GM12865 (cell line): ENCODE measurements at regions not wholly inside any gene's neighbourhood (a gene's known extent, or its start where the extent isn't known, plus 50 kb on each side); places are given as distances from the start of the nearest gene placed in this dataset.
"Not testable (repeated sequence)": the region's sequence is repeated elsewhere in the genome, so short reads cannot be mapped to it uniquely, and the experiment has no call there.

Experiments used
- DNase-seq: peaks from one replicate; pipeline ENCODE4 v3.0.0; 2010; ENCODE audit warnings: low read depth
- H3K4me3 ChIP-seq: 2 replicates; pipeline ENCODE4 v1.5.1; 2011; ENCODE audit warnings: mild to moderate bottlenecking, low read depth, low read length, control low read depth
- TF ChIP-seq, protein P1 (sequence below): IDR thresholded peaks from 2 replicates; pipeline ENCODE4 v1.5.1; 2011; ENCODE audit warnings: low read length, control low read depth, low read depth, inconsistent platforms; ENCODE audit not compliant: insufficient read depth; ENCODE audit errors: missing control alignments

- TF ChIP-seq, protein P1, sequence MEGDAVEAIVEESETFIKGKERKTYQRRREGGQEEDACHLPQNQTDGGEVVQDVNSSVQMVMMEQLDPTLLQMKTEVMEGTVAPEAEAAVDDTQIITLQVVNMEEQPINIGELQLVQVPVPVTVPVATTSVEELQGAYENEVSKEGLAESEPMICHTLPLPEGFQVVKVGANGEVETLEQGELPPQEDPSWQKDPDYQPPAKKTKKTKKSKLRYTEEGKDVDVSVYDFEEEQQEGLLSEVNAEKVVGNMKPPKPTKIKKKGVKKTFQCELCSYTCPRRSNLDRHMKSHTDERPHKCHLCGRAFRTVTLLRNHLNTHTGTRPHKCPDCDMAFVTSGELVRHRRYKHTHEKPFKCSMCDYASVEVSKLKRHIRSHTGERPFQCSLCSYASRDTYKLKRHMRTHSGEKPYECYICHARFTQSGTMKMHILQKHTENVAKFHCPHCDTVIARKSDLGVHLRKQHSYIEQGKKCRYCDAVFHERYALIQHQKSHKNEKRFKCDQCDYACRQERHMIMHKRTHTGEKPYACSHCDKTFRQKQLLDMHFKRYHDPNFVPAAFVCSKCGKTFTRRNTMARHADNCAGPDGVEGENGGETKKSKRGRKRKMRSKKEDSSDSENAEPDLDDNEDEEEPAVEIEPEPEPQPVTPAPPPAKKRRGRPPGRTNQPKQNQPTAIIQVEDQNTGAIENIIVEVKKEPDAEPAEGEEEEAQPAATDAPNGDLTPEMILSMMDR: no peak
- DNase-seq: no peak
- no peak overlapping the region for H3K4me3 ChIP-seq
Observed at GRCh38 chr16:73107371-73107770, 59.4 kb upstream of the ZFHX3 start.

- no peak for DNase-seq
- TF ChIP-seq, protein P1: no peak
- no peak overlapping the region for H3K4me3 ChIP-seq
Observed at GRCh38 chr16:73106329-73107034, 58.6 kb upstream of the ZFHX3 start.

GRCh38 chr16:73101568-73101967 lies 53.6 kb upstream of the ZFHX3 start:
- H3K4me3 ChIP-seq: no peak overlapping the region
- TF ChIP-seq, protein P1: no peak
- DNase-seq: no peak

GRCh38 chr16:73099601-73100000 lies 51.7 kb upstream of the ZFHX3 start:
- DNase-seq, H3K4me3 ChIP-seq: not testable (repeated sequence)
